Natural killer cell (primary cell): ENCODE measurements at regions not wholly inside any gene's neighbourhood (a gene's known extent, or its start where the extent isn't known, plus 50 kb on each side); places are given as distances from the start of the nearest gene placed in this dataset.

Source experiments
- ATAC-seq, 3 donors: fragments of 150-1000 bp in 2 of 3; fragments of 200-7000 bp in 1 of 3; cut with Tn5 transposase; 1 replicate in 1 of 3; 2 replicates in 2 of 3; pipeline ENCODE4 v1.10.0; 2021; ENCODE audit warnings: mild to moderate bottlenecking in 2 of 3, moderate library complexity in 2 of 3
- DNase-seq, 2 donors: peaks; one replicate each; pipeline versions ENCODE4 v3.0.0 to v3.0.0-alpha.2; 2013 to 2021; ENCODE audit warnings: mixed read lengths in 1 of 2
- H3K27ac ChIP-seq: one replicate; pipeline ENCODE4 v1.5.1; 2013; ENCODE audit warnings: mild to moderate bottlenecking, low read length
- H3K27me3 ChIP-seq: one replicate; pipeline ENCODE4 v1.6.1; 2013; ENCODE audit warnings: low read length; ENCODE audit not compliant: control insufficient read depth, insufficient read depth
- H3K36me3 ChIP-seq: one replicate; pipeline ENCODE4 v1.6.1; 2013; ENCODE audit warnings: low read length; ENCODE audit not compliant: control insufficient read depth, insufficient read depth
- H3K4me1 ChIP-seq: one replicate; pipeline ENCODE4 v1.6.1; 2013; ENCODE audit warnings: low read length; ENCODE audit not compliant: control insufficient read depth, insufficient read depth
- H3K4me3 ChIP-seq: one replicate; pipeline ENCODE4 v1.5.1; 2013; ENCODE audit warnings: low read length
- H3K9me3 ChIP-seq: one replicate; pipeline ENCODE4 v1.6.1; 2013; ENCODE audit warnings: low read length; ENCODE audit not compliant: control insufficient read depth, insufficient read depth
- H3K27ac Mint-ChIP-seq, 2 donors: one replicate each; pipeline ENCODE4 v1.8.0; 2022; ENCODE audit warnings: mild to moderate bottlenecking in 2 of 2, mixed read lengths in 2 of 2, moderate library complexity in 1 of 2
- H3K27me3 Mint-ChIP-seq, 2 donors: one replicate each; pipeline ENCODE4 v1.8.0; 2022; ENCODE audit warnings: low read depth in 2 of 2, mixed read lengths in 2 of 2
- H3K36me3 Mint-ChIP-seq: one replicate; pipeline ENCODE4 v1.8.0; 2022; ENCODE audit warnings: mixed read lengths
- H3K4me1 Mint-ChIP-seq, 2 donors: one replicate each; pipeline ENCODE4 v1.8.0; 2022; ENCODE audit warnings: mixed read lengths in 2 of 2
- H3K4me3 Mint-ChIP-seq: one replicate; pipeline ENCODE4 v1.8.0; 2022; ENCODE audit warnings: mild to moderate bottlenecking, moderate library complexity, mixed read lengths
- H3K9me3 Mint-ChIP-seq, 2 donors: one replicate each; pipeline ENCODE4 v1.8.0; 2022; ENCODE audit warnings: mixed read lengths in 2 of 2
- WGBS: methylation state at CpG from one replicate; pipeline ENCODE4 v1.1.7; 2013; ENCODE audit warnings: missing lambda C conversion rate; ENCODE audit not compliant: insufficient coverage; 5-methylcytosine and 5-hydroxymethylcytosine counted together
- intact Hi-C: fragments of 100-400 bp; cut with micrococcal nuclease; formaldehyde crosslinking; loops from one replicate; pipeline ENCODE4 v1.14.2; 2022
- TF ChIP-seq, protein P1 (sequence below): fragments of 200-600 bp; IDR thresholded peaks from one replicate; pipeline ENCODE4 v1.8.0; 2022; ENCODE audit warnings: antibody characterized with exemption

DNA sequence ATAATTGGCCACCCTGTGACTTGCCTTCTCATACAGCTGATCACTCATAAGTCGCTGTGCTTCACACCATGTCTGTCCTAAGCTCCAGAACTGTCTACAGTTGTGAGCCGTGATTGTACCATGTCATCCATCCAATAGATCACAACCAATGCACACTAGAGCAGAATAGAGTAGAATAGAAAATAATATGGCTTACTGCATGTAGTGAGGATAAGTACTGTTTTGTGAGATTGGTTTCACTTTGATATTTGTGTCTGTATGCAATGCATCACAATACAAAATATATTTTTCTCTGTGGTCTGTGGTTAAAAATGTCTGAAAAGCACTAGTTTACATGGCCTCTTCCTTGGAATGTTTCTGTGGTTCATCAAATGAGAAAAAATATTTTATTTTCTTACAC is 237.6 kb upstream of the PRKD1 start:
- Mint-ChIP-seq H3K4me1 (no peaks in the 10 kb centered on the region), H3K27me3 (no peaks in the 10 kb centered on the region), H3K4me3 (no peak overlapping the region), H3K36me3 (peaks cover 8% of the 10 kb centered on the region), H3K9me3 (peaks cover 11 to 16% of the 10 kb centered on the region in 2 donors), H3K27ac (no peak overlapping the region)
- ATAC-seq (no peak), DNase-seq (no peak)
- WGBS, result 89% methylated on average over 1 of the region's 2 CpGs
- Histone ChIP-seq H3K27me3 (no peaks in the 10 kb centered on the region), H3K36me3 (no peaks in the 10 kb centered on the region), H3K4me3 (no peak overlapping the region), H3K4me1 (no peaks in the 10 kb centered on the region), H3K27ac (no peak overlapping the region), H3K9me3 (peaks cover 12% of the 10 kb centered on the region)
- intact Hi-C loops, result no loop called here
- TF ChIP-seq, protein P1, sequence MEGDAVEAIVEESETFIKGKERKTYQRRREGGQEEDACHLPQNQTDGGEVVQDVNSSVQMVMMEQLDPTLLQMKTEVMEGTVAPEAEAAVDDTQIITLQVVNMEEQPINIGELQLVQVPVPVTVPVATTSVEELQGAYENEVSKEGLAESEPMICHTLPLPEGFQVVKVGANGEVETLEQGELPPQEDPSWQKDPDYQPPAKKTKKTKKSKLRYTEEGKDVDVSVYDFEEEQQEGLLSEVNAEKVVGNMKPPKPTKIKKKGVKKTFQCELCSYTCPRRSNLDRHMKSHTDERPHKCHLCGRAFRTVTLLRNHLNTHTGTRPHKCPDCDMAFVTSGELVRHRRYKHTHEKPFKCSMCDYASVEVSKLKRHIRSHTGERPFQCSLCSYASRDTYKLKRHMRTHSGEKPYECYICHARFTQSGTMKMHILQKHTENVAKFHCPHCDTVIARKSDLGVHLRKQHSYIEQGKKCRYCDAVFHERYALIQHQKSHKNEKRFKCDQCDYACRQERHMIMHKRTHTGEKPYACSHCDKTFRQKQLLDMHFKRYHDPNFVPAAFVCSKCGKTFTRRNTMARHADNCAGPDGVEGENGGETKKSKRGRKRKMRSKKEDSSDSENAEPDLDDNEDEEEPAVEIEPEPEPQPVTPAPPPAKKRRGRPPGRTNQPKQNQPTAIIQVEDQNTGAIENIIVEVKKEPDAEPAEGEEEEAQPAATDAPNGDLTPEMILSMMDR, result no peak

DNA sequence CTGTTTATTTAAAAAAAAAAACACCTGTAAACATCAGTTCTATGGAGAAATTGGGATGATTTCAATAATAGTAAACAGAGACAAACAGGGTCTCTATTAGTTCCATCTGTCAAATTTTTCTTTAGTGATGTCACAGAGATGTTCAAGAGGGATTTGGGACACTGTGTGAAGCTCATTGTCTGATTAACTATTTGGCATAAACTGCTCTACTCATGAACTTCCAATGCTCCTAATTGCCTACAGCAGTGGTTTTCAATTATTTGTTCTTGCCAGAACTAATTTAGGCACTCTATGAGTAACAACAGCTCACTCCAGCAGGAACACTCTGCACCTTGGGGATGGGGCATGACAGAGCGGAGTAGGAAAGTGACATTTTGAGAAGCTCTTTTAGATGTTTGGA is 250.1 kb upstream of the PRKD1 start:
- H3K27me3 ChIP-seq, result no peaks in the 10 kb centered on the region
- H3K27me3 Mint-ChIP-seq, result no peaks in the 10 kb centered on the region

DNA sequence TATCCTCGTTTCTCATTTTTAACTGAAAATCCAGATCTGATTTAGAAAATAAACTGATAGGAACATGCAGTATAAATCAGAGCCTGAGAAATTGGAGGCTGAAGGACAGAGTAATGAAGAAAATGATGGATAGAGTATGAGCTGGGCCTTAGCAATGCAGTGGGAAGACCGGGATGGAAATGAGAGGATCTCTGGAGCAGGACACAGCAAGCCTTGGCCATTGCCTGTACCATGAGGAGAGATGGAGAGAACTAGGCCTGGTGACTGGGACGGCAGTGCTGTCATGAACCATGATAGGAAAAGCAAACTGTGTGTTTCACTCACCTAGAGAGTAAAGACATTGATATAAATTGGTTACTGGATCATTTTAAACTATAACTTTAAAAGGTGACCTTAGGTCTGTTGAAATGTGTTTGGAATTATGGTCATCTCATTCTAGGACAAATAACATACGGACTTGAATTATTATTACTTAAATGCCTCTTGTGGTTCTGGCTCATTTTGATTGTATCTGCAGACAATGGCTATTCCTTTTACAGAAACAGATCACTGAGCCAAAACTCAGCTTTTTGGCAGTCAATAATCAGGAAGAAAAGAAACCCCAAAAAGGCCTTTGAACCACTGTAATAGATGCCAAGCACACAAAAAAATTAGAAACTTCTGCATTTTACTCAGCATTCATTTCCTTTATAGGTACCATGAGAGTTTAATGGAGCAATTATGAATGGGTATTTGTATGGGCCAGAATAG is 251.9 kb upstream of the PRKD1 start:
- 81% methylated on average over 3 of the region's 4 CpGs for WGBS
- H3K9me3 Mint-ChIP-seq, result peaks cover 6 to 10% of the 10 kb centered on the region in 2 donors
- ATAC-seq (no peak), DNase-seq (no peak)
- H3K27ac ChIP-seq, result no peak overlapping the region
- H3K4me3 ChIP-seq, result no peak overlapping the region
- H3K27me3 ChIP-seq, result no peaks in the 10 kb centered on the region
- H3K9me3 ChIP-seq, result no peaks in the 10 kb centered on the region
- no peaks in the 10 kb centered on the region for H3K27me3 Mint-ChIP-seq
- H3K4me1 Mint-ChIP-seq, result no peaks in the 10 kb centered on the region
- H3K36me3 ChIP-seq, result no peaks in the 10 kb centered on the region
- no peak overlapping the region for H3K27ac Mint-ChIP-seq
- H3K36me3 Mint-ChIP-seq, result no peaks in the 10 kb centered on the region
- TF ChIP-seq, protein P1, result no peak
- H3K4me1 ChIP-seq, result no peaks in the 10 kb centered on the region
- H3K4me3 Mint-ChIP-seq, result no peak overlapping the region
- intact Hi-C loops, result no loop called here

More for the DNA sequence above, 250.1 kb upstream of the PRKD1 start:
- Histone ChIP-seq H3K9me3 (no peaks in the 10 kb centered on the region), H3K4me1 (no peaks in the 10 kb centered on the region), H3K36me3 (no peaks in the 10 kb centered on the region), H3K27ac (no peak overlapping the region), H3K4me3 (no peak overlapping the region)
- H3K27ac Mint-ChIP-seq, result no peak overlapping the region
- WGBS, result 80% methylated on average over 1 of the region's 1 CpG
- ATAC-seq (no peak), DNase-seq (no peak)
- H3K4me1 Mint-ChIP-seq, result no peaks in the 10 kb centered on the region
- intact Hi-C loops, result no loop called here
- no peak overlapping the region for H3K4me3 Mint-ChIP-seq
- no peaks in the 10 kb centered on the region for H3K36me3 Mint-ChIP-seq
- peaks cover 6 to 7% of the 10 kb centered on the region in 2 donors for H3K9me3 Mint-ChIP-seq
- TF ChIP-seq, protein P1, result no peak

DNA sequence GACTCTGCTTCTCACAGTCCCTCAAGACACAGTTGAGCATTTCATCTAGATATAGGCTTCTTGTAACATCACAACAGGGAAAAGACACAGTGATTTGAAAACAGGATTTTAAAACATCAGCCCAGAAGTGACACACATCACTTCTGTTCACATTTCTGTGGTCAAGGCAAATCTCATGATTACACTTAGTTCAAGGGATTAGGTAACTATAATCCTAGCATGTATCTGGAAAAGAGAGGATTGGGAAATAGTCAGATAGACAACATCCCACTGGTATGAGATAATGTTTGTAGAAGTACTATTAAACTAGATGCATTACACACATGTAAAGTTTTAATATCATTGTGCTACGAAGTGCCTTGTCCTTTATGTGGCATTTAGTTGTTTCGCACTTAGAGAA is 252.6 kb upstream of the PRKD1 start:
- intact Hi-C loops, result no loop called here
- no peak overlapping the region for H3K4me3 ChIP-seq
- Mint-ChIP-seq H3K27ac (no peak overlapping the region), H3K36me3 (no peaks in the 10 kb centered on the region), H3K4me1 (no peaks in the 10 kb centered on the region), H3K27me3 (no peaks in the 10 kb centered on the region), H3K4me3 (no peak overlapping the region), H3K9me3 (peaks cover 9 to 13% of the 10 kb centered on the region in 2 donors)
- H3K27me3 ChIP-seq, result no peaks in the 10 kb centered on the region
- no peaks in the 10 kb centered on the region for H3K4me1 ChIP-seq
- ATAC-seq, result no peak
- TF ChIP-seq, protein P1, result no peak
- H3K36me3 ChIP-seq, result no peaks in the 10 kb centered on the region
- no peaks in the 10 kb centered on the region for H3K9me3 ChIP-seq
- 100% methylated on average over 1 of the region's 2 CpGs for WGBS
- no peak overlapping the region for H3K27ac ChIP-seq
- no peak for DNase-seq
